ENCODE measurements at regions not wholly inside any gene's neighbourhood (a gene's known extent, or its start where the extent isn't known, plus 50 kb on each side); places are given as distances from the start of the nearest gene placed in this dataset.

DNA sequence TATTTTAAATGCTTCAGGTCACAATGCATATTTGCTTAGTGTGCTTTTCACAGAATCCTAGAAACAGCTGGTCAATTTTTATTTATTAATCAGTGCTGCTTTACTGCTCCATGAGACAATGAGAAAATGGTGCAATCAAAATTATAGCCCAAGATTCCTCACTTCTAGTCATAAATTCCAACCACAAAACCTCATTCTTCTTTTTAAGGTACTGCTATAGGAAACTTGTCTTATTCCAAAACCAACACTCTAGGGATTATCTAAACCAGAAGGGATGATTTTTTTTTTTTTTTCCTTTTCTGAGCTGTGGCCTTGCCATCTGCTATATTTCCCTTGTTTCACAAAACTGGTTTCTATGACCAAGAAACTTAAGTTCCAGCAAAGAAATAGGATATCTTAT lies 64.0 kb upstream of the SEMA3A start:
- TF ChIP-seq, protein P1, sequence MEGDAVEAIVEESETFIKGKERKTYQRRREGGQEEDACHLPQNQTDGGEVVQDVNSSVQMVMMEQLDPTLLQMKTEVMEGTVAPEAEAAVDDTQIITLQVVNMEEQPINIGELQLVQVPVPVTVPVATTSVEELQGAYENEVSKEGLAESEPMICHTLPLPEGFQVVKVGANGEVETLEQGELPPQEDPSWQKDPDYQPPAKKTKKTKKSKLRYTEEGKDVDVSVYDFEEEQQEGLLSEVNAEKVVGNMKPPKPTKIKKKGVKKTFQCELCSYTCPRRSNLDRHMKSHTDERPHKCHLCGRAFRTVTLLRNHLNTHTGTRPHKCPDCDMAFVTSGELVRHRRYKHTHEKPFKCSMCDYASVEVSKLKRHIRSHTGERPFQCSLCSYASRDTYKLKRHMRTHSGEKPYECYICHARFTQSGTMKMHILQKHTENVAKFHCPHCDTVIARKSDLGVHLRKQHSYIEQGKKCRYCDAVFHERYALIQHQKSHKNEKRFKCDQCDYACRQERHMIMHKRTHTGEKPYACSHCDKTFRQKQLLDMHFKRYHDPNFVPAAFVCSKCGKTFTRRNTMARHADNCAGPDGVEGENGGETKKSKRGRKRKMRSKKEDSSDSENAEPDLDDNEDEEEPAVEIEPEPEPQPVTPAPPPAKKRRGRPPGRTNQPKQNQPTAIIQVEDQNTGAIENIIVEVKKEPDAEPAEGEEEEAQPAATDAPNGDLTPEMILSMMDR (conservative IDR thresholded peaks at IDR 0.05 in 1 of 2, IDR thresholded peaks at IDR 0.05 in 1 of 2; ENCODE audit: extremely low read depth in 1 of 2, insufficient read depth in 1 of 2, low read depth in 1 of 2, low read length in 2 of 2) = no peak
- TF ChIP-seq EZH2 (IDR thresholded peaks at IDR 0.05; ENCODE audit: borderline replicate concordance, low read length) = no peak
